ENCODE measurements at regions not wholly inside any gene's neighbourhood (a gene's known extent, or its start where the extent isn't known, plus 50 kb on each side); places are given as distances from the start of the nearest gene placed in this dataset.

GRCh38 chr6:97653517-97653916 is 370.5 kb upstream of the MMS22L start:
- CTCF ChIA-PET, result no interaction called here

GRCh38 chr6:97654674-97655073 is 371.7 kb upstream of the MMS22L start:
- H3K27me3 ChIP-seq (ENCODE audit: control insufficient read depth, insufficient read depth, low read length), result no peaks in the 10 kb centered on the region
- no peak for DNase-seq (ENCODE audit: low read depth)
- ChIA-PET CTCF (no interaction called here), POLR2A (no interaction called here)
- H3K36me3 ChIP-seq (ENCODE audit: control insufficient read depth, insufficient read depth, low read length), result no peaks in the 10 kb centered on the region
- H3K4me3 ChIP-seq (ENCODE audit: low read depth, low read length), result no peak overlapping the region
- TF ChIP-seq CTCF (IDR thresholded peaks at IDR 0.05; ENCODE audit: insufficient read depth, low read depth, low read length), result no peak

More at GRCh38 chr6:97653517-97653916, 370.5 kb upstream of the MMS22L start:
- H3K36me3 ChIP-seq (ENCODE audit: control insufficient read depth, insufficient read depth, low read length), result no peaks in the 10 kb centered on the region
- POLR2A ChIA-PET, result no interaction called here
- DNase-seq (ENCODE audit: low read depth), result no peak
- H3K4me3 ChIP-seq (ENCODE audit: low read depth, low read length), result no peak overlapping the region
- TF ChIP-seq CTCF (IDR thresholded peaks at IDR 0.05; ENCODE audit: insufficient read depth, low read depth, low read length), result no peak
- H3K27me3 ChIP-seq (ENCODE audit: control insufficient read depth, insufficient read depth, low read length), result no peaks in the 10 kb centered on the region

- H3K36me3 ChIP-seq (ENCODE audit: control insufficient read depth, insufficient read depth, low read length), result no peaks in the 10 kb centered on the region
- TF ChIP-seq CTCF (IDR thresholded peaks at IDR 0.05; ENCODE audit: insufficient read depth, low read depth, low read length), result no peak
- POLR2A ChIA-PET, result no interaction called here
- no peak overlapping the region for H3K4me3 ChIP-seq (ENCODE audit: low read depth, low read length)
- CTCF ChIA-PET, result no interaction called here
- H3K27me3 ChIP-seq (ENCODE audit: control insufficient read depth, insufficient read depth, low read length), result no peaks in the 10 kb centered on the region
- DNase-seq (ENCODE audit: low read depth), result no peak
These were observed 373.2 kb upstream of the MMS22L start for GRCh38 chr6:97656236-97656635.

GRCh38 chr6:97656706-97657350 is 373.8 kb upstream of the MMS22L start:
- Histone ChIP-seq H3K4me3 (ENCODE audit: low read depth, low read length) (no peak overlapping the region), H3K27me3 (ENCODE audit: control insufficient read depth, insufficient read depth, low read length) (no peaks in the 10 kb centered on the region), H3K36me3 (ENCODE audit: control insufficient read depth, insufficient read depth, low read length) (no peaks in the 10 kb centered on the region)
- no peak for DNase-seq (ENCODE audit: low read depth)
- CTCF ChIA-PET, result no interaction called here
- no peak for TF ChIP-seq CTCF (IDR thresholded peaks at IDR 0.05; ENCODE audit: insufficient read depth, low read depth, low read length)
- POLR2A ChIA-PET, result no interaction called here

GRCh38 chr6:97658090-97658489 is 375.1 kb upstream of the MMS22L start:
- no peak overlapping the region for H3K4me3 ChIP-seq (ENCODE audit: low read depth, low read length)
- no peaks in the 10 kb centered on the region for H3K27me3 ChIP-seq (ENCODE audit: control insufficient read depth, insufficient read depth, low read length)
- H3K36me3 ChIP-seq (ENCODE audit: control insufficient read depth, insufficient read depth, low read length), result no peaks in the 10 kb centered on the region
- POLR2A ChIA-PET, result no interaction called here
- no peak for TF ChIP-seq CTCF (IDR thresholded peaks at IDR 0.05; ENCODE audit: insufficient read depth, low read depth, low read length)
- DNase-seq (ENCODE audit: low read depth), result no peak
- CTCF ChIA-PET, result no interaction called here

Data from BJ (cell line).